Naive thymus-derived CD4-positive, alpha-beta T cell (primary cell): ENCODE measurements at regions not wholly inside any gene's neighbourhood (a gene's known extent, or its start where the extent isn't known, plus 50 kb on each side); places are given as distances from the start of the nearest gene placed in this dataset.
"Not testable (repeated sequence)": the region's sequence is repeated elsewhere in the genome, so short reads cannot be mapped to it uniquely, and the experiment has no call there.

ENCODE experiments used
- ATAC-seq: fragments of 150-1000 bp; cut with Tn5 transposase; 2 replicates; pipeline ENCODE4 v1.10.0; 2021; ENCODE audit warnings: mild to moderate bottlenecking, moderate library complexity
- CTCF ChIA-PET: fragments of 350-600 bp; sonication (Branson Sonifier 250); formaldehyde crosslinking; loops from one replicate; lab custom pipeline; 2021; ENCODE audit warnings: antibody characterized with exemption; lab: Charles Lee
- POLR2A ChIA-PET: fragments of 350-600 bp; sonication (Branson Sonifier 250); formaldehyde crosslinking; loops from one replicate; lab custom pipeline; 2021; ENCODE audit warnings: antibody characterized with exemption, inconsistent platforms; lab: Charles Lee
- DNase-seq, 9 donors: peaks; one replicate each; pipeline versions ENCODE4 v3.0.0 to v3.0.0-alpha.2; 2020 to 2022; ENCODE audit warnings: mixed read lengths in 1 of 9
- H3K27ac ChIP-seq: one replicate; pipeline ENCODE4 v1.7.0; 2013; ENCODE audit warnings: mild to moderate bottlenecking, low read depth, low read length, moderate library complexity
- H3K27me3 ChIP-seq, 2 donors: one replicate each; pipeline ENCODE4 v1.7.0; 2013; ENCODE audit warnings: low read length in 2 of 2, mild to moderate bottlenecking in 2 of 2, moderate library complexity in 2 of 2; ENCODE audit not compliant: control insufficient read depth in 2 of 2, insufficient read depth in 2 of 2
- H3K36me3 ChIP-seq, 3 experiments: 1 replicate in 2 of 3; 2 replicates in 1 of 3; pipeline ENCODE4 v1.7.0; 2013; ENCODE audit warnings: low read length in 3 of 3, mild to moderate bottlenecking in 3 of 3, moderate library complexity in 1 of 3; ENCODE audit not compliant: insufficient read depth in 3 of 3, control insufficient read depth in 2 of 3
- H3K4me1 ChIP-seq, 2 donors: one replicate each; pipeline ENCODE4 v1.7.0; 2013; ENCODE audit warnings: low read length in 2 of 2, mild to moderate bottlenecking in 2 of 2, moderate library complexity in 1 of 2; ENCODE audit not compliant: control insufficient read depth in 2 of 2, insufficient read depth in 2 of 2
- H3K4me3 ChIP-seq: 2 replicates; pipeline ENCODE4 v1.7.0; 2013; ENCODE audit warnings: mild to moderate bottlenecking, low read length
- H3K9me3 ChIP-seq, 3 experiments: 1 replicate in 2 of 3; 2 replicates in 1 of 3; pipeline ENCODE4 v1.7.0; 2013; ENCODE audit warnings: low read length in 3 of 3; ENCODE audit not compliant: control insufficient read depth in 2 of 3
- H3K27ac Mint-ChIP-seq, 9 donors: one replicate each; pipeline ENCODE4 v1.8.0; 2020 to 2022; ENCODE audit warnings: mixed read lengths in 9 of 9, mild to moderate bottlenecking in 8 of 9, moderate library complexity in 5 of 9, inconsistent platforms in 2 of 9
- H3K27me3 Mint-ChIP-seq, 5 donors: one replicate each; pipeline ENCODE4 v1.8.0; 2021 to 2022; ENCODE audit warnings: mixed read lengths in 5 of 5, mild to moderate bottlenecking in 1 of 5
- H3K36me3 Mint-ChIP-seq, 5 donors: one replicate each; pipeline ENCODE4 v1.8.0; 2020 to 2022; ENCODE audit warnings: mixed read lengths in 5 of 5, mild to moderate bottlenecking in 3 of 5, inconsistent platforms in 1 of 5
- H3K4me1 Mint-ChIP-seq, 7 donors: one replicate each; pipeline ENCODE4 v1.8.0; 2020 to 2022; ENCODE audit warnings: mixed read lengths in 7 of 7, mild to moderate bottlenecking in 3 of 7, inconsistent platforms in 1 of 7
- H3K4me3 Mint-ChIP-seq, 10 donors: one replicate each; pipeline ENCODE4 v1.8.0; 2020 to 2022; ENCODE audit warnings: mild to moderate bottlenecking in 10 of 10, mixed read lengths in 10 of 10, moderate library complexity in 6 of 10, inconsistent platforms in 2 of 10
- H3K9me3 Mint-ChIP-seq, 11 donors: one replicate each; pipeline ENCODE4 v1.8.0; 2020 to 2022; ENCODE audit warnings: mixed read lengths in 11 of 11, mild to moderate bottlenecking in 4 of 11, inconsistent platforms in 1 of 11, moderate library complexity in 1 of 11
- intact Hi-C, 2 donors: fragments of 100-400 bp; cut with micrococcal nuclease; formaldehyde crosslinking; loops; one replicate each; pipeline ENCODE4 v1.15.1; 2023

DNA sequence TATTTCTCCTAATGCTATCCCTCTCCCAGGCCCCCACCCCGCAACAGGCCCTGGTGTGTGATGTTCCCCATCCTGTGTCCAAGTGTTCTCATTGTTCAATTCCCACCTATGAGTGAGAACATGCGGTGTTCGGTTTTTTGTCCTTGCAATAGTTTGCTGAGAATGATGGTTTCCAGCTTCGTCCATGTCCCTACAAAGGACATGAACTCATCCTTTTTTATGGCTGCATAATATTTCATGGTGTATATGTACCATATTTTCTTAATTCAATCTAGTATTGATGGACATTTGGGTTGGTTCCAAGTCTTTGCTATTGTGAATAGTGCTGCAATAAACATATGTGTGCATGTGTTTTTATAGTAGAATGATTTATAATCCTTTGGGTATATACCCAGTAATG lies 1270.3 kb downstream of the UQCRFS1 start:
- H3K36me3 Mint-ChIP-seq, H3K4me1 ChIP-seq, H3K9me3 ChIP-seq, H3K27me3 ChIP-seq, H3K4me3 ChIP-seq, intact Hi-C loops, DNase-seq, H3K27me3 Mint-ChIP-seq, H3K27ac Mint-ChIP-seq, ATAC-seq, H3K27ac ChIP-seq, H3K4me3 Mint-ChIP-seq, POLR2A ChIA-PET, H3K36me3 ChIP-seq, CTCF ChIA-PET, H3K4me1 Mint-ChIP-seq: not testable (repeated sequence)
- H3K9me3 Mint-ChIP-seq, result peaks cover 10 to 57% (median 23%) of the 10 kb centered on the region in 11 donors

DNA sequence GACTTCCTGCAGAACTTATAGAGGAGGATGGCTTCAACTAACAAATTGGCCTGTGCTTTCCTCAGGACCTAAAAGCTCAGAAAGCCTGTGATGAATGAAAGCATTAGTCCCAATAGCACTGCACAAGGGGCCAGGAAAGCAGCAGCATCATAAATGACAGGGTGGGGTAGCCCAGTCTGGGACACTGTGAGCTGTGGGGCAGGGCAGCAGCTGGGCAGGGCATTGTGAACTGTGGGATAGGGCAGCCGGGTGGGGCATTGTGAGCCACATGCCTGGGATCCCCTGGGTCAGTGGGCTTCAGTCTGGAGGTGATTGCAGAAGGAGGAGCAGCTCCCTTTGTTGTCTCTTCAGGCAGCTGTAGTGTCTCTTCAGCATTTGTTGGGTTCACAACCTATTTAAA lies 1276.8 kb downstream of the UQCRFS1 start:
- ChIA-PET CTCF (no interaction called here), POLR2A (no interaction called here)
- no peaks in the 10 kb centered on the region for H3K4me1 Mint-ChIP-seq
- no peaks in the 10 kb centered on the region for H3K36me3 ChIP-seq
- no peaks in the 10 kb centered on the region for H3K4me1 ChIP-seq
- no peak overlapping the region for H3K4me3 Mint-ChIP-seq
- no peaks in the 10 kb centered on the region for H3K36me3 Mint-ChIP-seq
- H3K27me3 Mint-ChIP-seq, result peaks cover 0 to 11% (median 0%) of the 10 kb centered on the region in 5 donors
- no peak for ATAC-seq
- intact Hi-C loops, result no loop called here
- no peaks in the 10 kb centered on the region for H3K27me3 ChIP-seq
- H3K9me3 ChIP-seq, result no peaks in the 10 kb centered on the region
- H3K4me3 ChIP-seq, result no peak overlapping the region
- no peak for DNase-seq
- H3K27ac Mint-ChIP-seq, result no peak overlapping the region
- no peak overlapping the region for H3K27ac ChIP-seq
- peaks cover 0 to 6% (median 2%) of the 10 kb centered on the region in 11 donors for H3K9me3 Mint-ChIP-seq

DNA sequence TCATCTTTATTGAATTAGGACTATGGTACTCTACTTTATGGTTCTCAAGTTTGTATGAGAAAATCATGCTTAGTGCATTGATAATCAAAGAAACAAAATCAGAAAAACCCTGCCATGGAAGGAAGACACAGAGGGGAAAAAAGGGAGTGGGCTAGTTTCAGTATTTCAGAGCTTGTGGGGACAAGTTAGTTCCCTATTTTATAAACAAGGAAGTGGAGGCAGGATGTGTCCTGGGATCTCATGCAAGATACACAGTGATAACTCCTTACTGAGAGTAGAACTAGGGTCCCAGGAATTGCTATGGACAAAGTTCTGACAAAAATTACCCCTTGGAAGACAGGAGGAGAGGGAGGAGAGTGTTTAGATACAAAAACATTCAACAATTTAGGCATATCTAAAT lies 1277.3 kb downstream of the UQCRFS1 start:
- H3K27me3 ChIP-seq, result no peaks in the 10 kb centered on the region
- H3K4me1 ChIP-seq, result no peaks in the 10 kb centered on the region
- POLR2A ChIA-PET, result no interaction called here
- Mint-ChIP-seq H3K4me3 (no peak overlapping the region), H3K4me1 (no peaks in the 10 kb centered on the region), H3K36me3 (no peaks in the 10 kb centered on the region), H3K27me3 (peaks cover 0 to 15% (median 0%) of the 10 kb centered on the region in 5 donors), H3K27ac (no peak overlapping the region), H3K9me3 (peaks cover 0 to 5% (median 0%) of the 10 kb centered on the region in 11 donors)
- H3K36me3 ChIP-seq, result no peaks in the 10 kb centered on the region
- DNase-seq, result no peak
- CTCF ChIA-PET, result no interaction called here
- H3K27ac ChIP-seq, result no peak overlapping the region
- no peak for ATAC-seq
- H3K4me3 ChIP-seq, result no peak overlapping the region
- intact Hi-C loops, result no loop called here
- H3K9me3 ChIP-seq, result no peaks in the 10 kb centered on the region

DNA sequence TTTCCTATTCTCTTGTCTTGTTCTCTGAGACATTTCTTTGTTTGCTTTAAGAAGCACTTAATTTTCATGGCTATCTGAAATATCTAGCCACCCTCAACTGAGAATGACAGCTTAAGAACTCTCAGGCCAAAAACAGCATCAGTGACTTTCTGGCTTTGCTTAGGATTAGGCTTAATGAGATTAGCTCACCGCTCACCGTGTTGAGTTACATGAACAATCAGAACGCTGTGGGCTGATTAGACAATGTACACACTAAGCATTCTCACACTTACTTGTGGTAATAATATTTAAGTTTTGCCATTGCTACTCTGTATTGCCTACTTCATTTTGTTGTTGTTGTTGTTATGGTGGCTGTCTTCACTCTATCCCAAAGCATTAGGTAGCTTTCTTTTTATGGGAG lies 1283.6 kb downstream of the UQCRFS1 start:
- ChIA-PET POLR2A (no interaction called here), CTCF (no interaction called here)
- H3K27me3 ChIP-seq, result no peaks in the 10 kb centered on the region
- Mint-ChIP-seq H3K36me3 (no peaks in the 10 kb centered on the region), H3K9me3 (peaks cover 0 to 8% (median 0%) of the 10 kb centered on the region in 11 donors), H3K4me3 (no peak overlapping the region), H3K27ac (no peak overlapping the region), H3K4me1 (no peaks in the 10 kb centered on the region), H3K27me3 (peaks cover 0 to 9% (median 0%) of the 10 kb centered on the region in 5 donors)
- peaks cover 0 to 3% (median 0%) of the 10 kb centered on the region in 3 experiments for H3K9me3 ChIP-seq
- intact Hi-C loops, result no loop called here
- H3K4me1 ChIP-seq, result no peaks in the 10 kb centered on the region
- no peak overlapping the region for H3K4me3 ChIP-seq
- ATAC-seq (no peak), DNase-seq (no peak)
- no peak overlapping the region for H3K27ac ChIP-seq
- H3K36me3 ChIP-seq, result no peaks in the 10 kb centered on the region

DNA sequence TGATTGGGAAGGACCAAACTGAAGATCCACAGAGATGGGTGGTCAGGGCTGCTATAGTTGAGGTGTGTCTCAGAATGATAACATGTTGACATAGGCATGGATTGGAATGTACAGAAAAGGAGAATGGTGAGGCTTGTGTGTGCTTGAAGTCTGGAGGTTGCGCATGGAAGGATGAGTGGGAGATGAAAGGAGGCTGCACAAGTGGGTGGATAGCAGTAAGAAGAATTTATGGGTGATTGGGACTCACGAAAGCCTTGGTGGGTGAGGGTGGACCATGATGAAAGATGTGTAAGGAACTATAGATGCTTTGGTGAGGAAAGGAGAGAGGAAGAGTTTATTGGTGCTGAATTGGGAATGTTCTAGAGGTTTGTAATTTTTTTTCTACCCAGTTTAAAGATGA lies 1287.7 kb downstream of the UQCRFS1 start:
- DNase-seq (no peak), ATAC-seq (no peak)
- Histone ChIP-seq H3K4me3 (no peak overlapping the region), H3K27ac (no peak overlapping the region), H3K36me3 (no peaks in the 10 kb centered on the region), H3K4me1 (no peaks in the 10 kb centered on the region), H3K27me3 (no peaks in the 10 kb centered on the region), H3K9me3 (peaks cover 0 to 3% (median 0%) of the 10 kb centered on the region in 3 experiments)
- H3K9me3 Mint-ChIP-seq, result peaks cover 0 to 10% (median 2%) of the 10 kb centered on the region in 11 donors
- intact Hi-C loops, result no loop called here
- H3K27ac Mint-ChIP-seq, result no peak overlapping the region
- ChIA-PET CTCF (no interaction called here), POLR2A (no interaction called here)
- H3K36me3 Mint-ChIP-seq, result no peaks in the 10 kb centered on the region
- H3K4me1 Mint-ChIP-seq, result no peaks in the 10 kb centered on the region
- H3K4me3 Mint-ChIP-seq, result no peak overlapping the region
- peaks cover 0 to 3% (median 0%) of the 10 kb centered on the region in 5 donors for H3K27me3 Mint-ChIP-seq

DNA sequence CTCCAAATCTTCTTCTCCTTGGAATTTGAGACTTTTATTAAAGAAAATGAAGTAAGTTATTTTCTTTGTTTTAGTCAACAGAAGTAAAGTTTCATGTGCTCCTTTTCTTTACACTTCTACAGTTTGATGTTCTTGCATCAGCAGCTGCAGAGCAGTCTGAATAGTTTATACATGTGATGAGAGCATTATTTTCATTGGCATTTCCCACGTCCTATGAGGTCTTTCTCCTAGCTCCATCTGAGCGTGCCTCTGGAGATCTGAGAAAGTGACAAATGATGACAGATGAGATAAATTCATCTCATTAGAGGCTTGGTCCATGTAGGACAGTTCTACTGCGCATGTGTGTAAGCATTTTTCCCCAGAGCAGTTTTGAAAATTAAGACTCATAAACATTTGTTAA lies 1290.0 kb downstream of the UQCRFS1 start:
- H3K36me3 ChIP-seq, result no peaks in the 10 kb centered on the region
- ATAC-seq, result no peak
- no peak overlapping the region for H3K4me3 ChIP-seq
- Mint-ChIP-seq H3K36me3 (no peaks in the 10 kb centered on the region), H3K4me1 (no peaks in the 10 kb centered on the region), H3K27me3 (peaks cover 0 to 5% (median 0%) of the 10 kb centered on the region in 5 donors), H3K4me3 (no peak overlapping the region), H3K9me3 (peaks cover 0 to 13% (median 5%) of the 10 kb centered on the region in 11 donors), H3K27ac (no peak overlapping the region)
- H3K4me1 ChIP-seq, result no peaks in the 10 kb centered on the region
- no peaks in the 10 kb centered on the region for H3K27me3 ChIP-seq
- H3K27ac ChIP-seq, result no peak overlapping the region
- intact Hi-C loops, result no loop called here
- DNase-seq, result no peak
- ChIA-PET CTCF (no interaction called here), POLR2A (no interaction called here)
- H3K9me3 ChIP-seq, result peaks cover 0 to 3% (median 0%) of the 10 kb centered on the region in 3 experiments

DNA sequence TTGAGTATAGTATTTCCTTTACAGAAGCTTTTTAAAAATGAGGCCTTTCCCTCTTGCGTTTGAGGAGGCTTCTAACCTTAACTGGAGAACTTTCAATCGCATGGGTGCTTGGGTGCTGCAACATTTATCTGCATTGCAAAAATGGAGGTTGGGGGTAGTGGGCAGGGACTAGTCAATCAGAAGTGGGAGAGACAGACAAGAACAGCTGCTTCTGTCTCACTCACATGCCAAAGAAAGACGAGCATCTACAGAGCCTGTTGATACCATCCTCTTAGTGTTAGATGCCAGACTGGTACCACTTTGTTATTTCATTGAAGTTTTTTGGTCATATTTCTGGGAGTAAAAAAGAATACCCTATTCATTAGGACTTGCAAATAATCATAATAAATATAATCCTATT lies 1292.2 kb downstream of the UQCRFS1 start:
- H3K27me3 Mint-ChIP-seq, result peaks cover 0 to 10% (median 0%) of the 10 kb centered on the region in 5 donors
- H3K4me3 Mint-ChIP-seq, result no peak overlapping the region
- no peaks in the 10 kb centered on the region for H3K27me3 ChIP-seq
- peaks cover 0 to 13% (median 5%) of the 10 kb centered on the region in 11 donors for H3K9me3 Mint-ChIP-seq
- H3K36me3 ChIP-seq, result no peaks in the 10 kb centered on the region
- DNase-seq, result no peak
- H3K9me3 ChIP-seq, result peaks cover 0 to 3% (median 0%) of the 10 kb centered on the region in 3 experiments
- no peak overlapping the region for H3K27ac Mint-ChIP-seq
- CTCF ChIA-PET, result no interaction called here
- POLR2A ChIA-PET, result no interaction called here
- no peak for ATAC-seq
- H3K4me1 Mint-ChIP-seq, result no peaks in the 10 kb centered on the region
- no peak overlapping the region for H3K27ac ChIP-seq
- intact Hi-C loops, result no loop called here
- no peak overlapping the region for H3K4me3 ChIP-seq
- H3K4me1 ChIP-seq, result no peaks in the 10 kb centered on the region
- H3K36me3 Mint-ChIP-seq, result no peaks in the 10 kb centered on the region
